ENCODE measurements at regions not wholly inside any gene's neighbourhood (a gene's known extent, or its start where the extent isn't known, plus 50 kb on each side); places are given as distances from the start of the nearest gene placed in this dataset.

- TF ChIP-seq CTCF (IDR thresholded peaks at IDR 0.05), result no peak
- TF ChIP-seq POLR2A (IDR thresholded peaks at IDR 0.05), result no peak
Observed at GRCh38 chr2:223215254-223215516, 163.2 kb downstream of the KCNE4 start.
